GM23248 (cell line): ENCODE measurements at regions not wholly inside any gene's neighbourhood (a gene's known extent, or its start where the extent isn't known, plus 50 kb on each side); places are given as distances from the start of the nearest gene placed in this dataset.

ENCODE experiments used
- DNase-seq: peaks from one replicate; pipeline ENCODE4 v3.0.0-alpha.2; 2015
- H2AFZ ChIP-seq: fragments of 200-600 bp; sonication (generic); 2 replicates; pipeline ENCODE4 v1.6.1; 2016; ENCODE audit warnings: antibody characterized with exemption
- H3F3A ChIP-seq: fragments of 200-600 bp; sonication (generic); 2 replicates; pipeline ENCODE4 v1.6.1; 2016; ENCODE audit warnings: mild to moderate bottlenecking, antibody characterized with exemption, mixed run types; ENCODE audit not compliant: insufficient read depth
- H3K27ac ChIP-seq: fragments of 200-600 bp; sonication (generic); 2 replicates; pipeline ENCODE4 v1.5.1; 2016; ENCODE audit warnings: mild to moderate bottlenecking
- H3K27me3 ChIP-seq: fragments of 200-600 bp; sonication (generic); replicated peaks from 2 replicates; pipeline ENCODE4 v1.6.1; 2016; ENCODE audit warnings: mild to moderate bottlenecking; ENCODE audit not compliant: insufficient read depth
- H3K36me3 ChIP-seq: fragments of 200-600 bp; sonication (generic); 2 replicates; pipeline ENCODE4 v1.6.1; 2016; ENCODE audit warnings: low read depth, mild to moderate bottlenecking
- H3K4me1 ChIP-seq: fragments of 200-600 bp; sonication (generic); 2 replicates; pipeline ENCODE4 v1.6.1; 2016; ENCODE audit warnings: mild to moderate bottlenecking; ENCODE audit not compliant: insufficient read depth
- H3K4me2 ChIP-seq: fragments of 200-600 bp; sonication (generic); one replicate; pipeline ENCODE4 v1.6.1; 2016; ENCODE audit warnings: mild to moderate bottlenecking; ENCODE audit not compliant: unreplicated experiment
- H3K4me3 ChIP-seq: fragments of 200-600 bp; sonication (generic); 2 replicates; pipeline ENCODE4 v1.5.1; 2016; ENCODE audit warnings: mild to moderate bottlenecking
- H3K79me2 ChIP-seq: fragments of 200-600 bp; sonication (generic); 2 replicates; pipeline ENCODE4 v1.6.1; 2016; ENCODE audit warnings: mild to moderate bottlenecking; ENCODE audit not compliant: insufficient read depth
- H3K9ac ChIP-seq: fragments of 200-600 bp; sonication (generic); 2 replicates; pipeline ENCODE4 v1.6.1; 2016; ENCODE audit warnings: mild to moderate bottlenecking
- H3K9me2 ChIP-seq: fragments of 200-600 bp; sonication (generic); 2 replicates; pipeline ENCODE4 v1.6.1; 2016; ENCODE audit warnings: mixed run types, mild to moderate bottlenecking, moderate library complexity; ENCODE audit not compliant: insufficient read depth
- H3K9me3 ChIP-seq: fragments of 200-600 bp; sonication (generic); one replicate; pipeline ENCODE4 v1.6.1; 2017; ENCODE audit warnings: low read depth
- H4K20me1 ChIP-seq: fragments of 200-600 bp; sonication (generic); 2 replicates; pipeline ENCODE4 v1.6.0; 2016; ENCODE audit not compliant: insufficient read depth
- EZH2 ChIP-seq: fragments of 200-600 bp; sonication (generic); IDR thresholded peaks from 2 replicates; pipeline ENCODE4 v1.6.1; 2018; ENCODE audit warnings: antibody characterized with exemption, mild to moderate bottlenecking; ENCODE audit not compliant: insufficient read depth, poor library complexity, severe bottlenecking
- EZH2phosphoT487 ChIP-seq: fragments of 200-600 bp; sonication (generic); IDR thresholded peaks from 2 replicates; pipeline ENCODE4 v1.6.1; 2018; ENCODE audit warnings: antibody characterized with exemption, moderate library complexity, mild to moderate bottlenecking, low read depth; ENCODE audit not compliant: insufficient read depth
- WGBS, 2 experiments: methylation state at CpG; one replicate each; pipeline ENCODE4 v1.1.6; 2015 to 2017; ENCODE audit warnings: low lambda C conversion rate in 2 of 2, low coverage in 1 of 2; ENCODE audit errors: missing lambda C conversion rate in 2 of 2; 5-methylcytosine and 5-hydroxymethylcytosine counted together
- in situ Hi-C: fragments of 300-500 bp; cut with MboI; formaldehyde crosslinking; loops from 2 replicates; pipeline ENCODE4 v1.15.0; 2020

GRCh38 chr13:61954092-61954491, 538.4 kb upstream of the PCDH20 start:
- Histone ChIP-seq H3K27ac (no peak overlapping the region), H3K36me3 (no peaks in the 10 kb centered on the region), H3K4me2 (no peak overlapping the region), H2AFZ (no peak overlapping the region), H3K9ac (no peak overlapping the region), H3K27me3 (no peaks in the 10 kb centered on the region), H3K4me1 (no peaks in the 10 kb centered on the region), H3K79me2 (no peaks in the 10 kb centered on the region), H3K4me3 (no peak overlapping the region), H3F3A (no peaks in the 10 kb centered on the region), H3K9me2 (no peaks in the 10 kb centered on the region), H4K20me1 (no peaks in the 10 kb centered on the region), H3K9me3 (no peaks in the 10 kb centered on the region)
- TF ChIP-seq EZH2 = no peak
- no peak for TF ChIP-seq EZH2phosphoT487
- in situ Hi-C loops = no loop called here
- DNase-seq = peak; percentile 1
- WGBS, 2 experiments = 2 to 3% methylated on average over 3 of the region's 3 CpGs

- Histone ChIP-seq H3K27me3 (no peaks in the 10 kb centered on the region), H3K4me1 (no peaks in the 10 kb centered on the region), H3K9me2 (no peaks in the 10 kb centered on the region), H3K79me2 (no peaks in the 10 kb centered on the region), H3K9me3 (no peaks in the 10 kb centered on the region), H3K27ac (no peak overlapping the region), H3K4me2 (no peak overlapping the region), H2AFZ (no peak overlapping the region), H3K4me3 (no peak overlapping the region), H4K20me1 (no peaks in the 10 kb centered on the region), H3F3A (no peaks in the 10 kb centered on the region), H3K36me3 (no peaks in the 10 kb centered on the region), H3K9ac (no peak overlapping the region)
- no peak for DNase-seq
- no peak for TF ChIP-seq EZH2
- TF ChIP-seq EZH2phosphoT487 = no peak
- 37 to 51% methylated on average over 8 of the region's 8 CpGs for WGBS, 2 experiments
- in situ Hi-C loops = no loop called here
Observed at GRCh38 chr13:61950828-61951227, 535.2 kb upstream of the PCDH20 start.

- Histone ChIP-seq H3K9me2 (no peaks in the 10 kb centered on the region), H3K4me1 (no peaks in the 10 kb centered on the region), H3K79me2 (no peaks in the 10 kb centered on the region), H2AFZ (no peak overlapping the region), H3K36me3 (no peaks in the 10 kb centered on the region), H3K9me3 (no peaks in the 10 kb centered on the region), H3K27ac (no peak overlapping the region), H3K4me2 (no peak overlapping the region), H4K20me1 (no peaks in the 10 kb centered on the region), H3K4me3 (no peak overlapping the region), H3K27me3 (no peaks in the 10 kb centered on the region), H3K9ac (no peak overlapping the region), H3F3A (no peaks in the 10 kb centered on the region)
- in situ Hi-C loops = no loop called here
- WGBS, 2 experiments = 64% methylated on average over 7 of the region's 7 CpGs
- TF ChIP-seq EZH2 (no peak), EZH2phosphoT487 (no peak)
- DNase-seq = no peak
Observed at GRCh38 chr13:61944329-61944929, 528.8 kb upstream of the PCDH20 start.

- Histone ChIP-seq H3K27ac (no peak overlapping the region), H3K9me2 (no peaks in the 10 kb centered on the region), H3K36me3 (no peaks in the 10 kb centered on the region), H3K79me2 (no peaks in the 10 kb centered on the region), H3F3A (no peaks in the 10 kb centered on the region), H2AFZ (no peak overlapping the region), H3K4me2 (no peak overlapping the region), H4K20me1 (no peaks in the 10 kb centered on the region), H3K4me1 (no peaks in the 10 kb centered on the region), H3K9me3 (no peaks in the 10 kb centered on the region), H3K27me3 (no peaks in the 10 kb centered on the region), H3K4me3 (no peak overlapping the region), H3K9ac (no peak overlapping the region)
- no peak for DNase-seq
- TF ChIP-seq EZH2phosphoT487 = no peak
- WGBS, 2 experiments = 44 to 50% methylated on average over 1 of the region's 1 CpG
- in situ Hi-C loops = no loop called here
Observed at GRCh38 chr13:61935710-61936109, 520.1 kb upstream of the PCDH20 start.

GRCh38 chr13:61927648-61928047, 512.0 kb upstream of the PCDH20 start:
- DNase-seq = no peak
- H3K4me2 ChIP-seq = no peak overlapping the region
- H4K20me1 ChIP-seq = no peaks in the 10 kb centered on the region
- no peaks in the 10 kb centered on the region for H3K9me3 ChIP-seq
- no peaks in the 10 kb centered on the region for H3K79me2 ChIP-seq
- no peaks in the 10 kb centered on the region for H3K4me1 ChIP-seq
- 59 to 64% methylated on average over 1 of the region's 1 CpG for WGBS, 2 experiments
- H3K4me3 ChIP-seq = no peak overlapping the region
- H3K9me2 ChIP-seq = no peaks in the 10 kb centered on the region
- no peaks in the 10 kb centered on the region for H3K27me3 ChIP-seq
- in situ Hi-C loops = no loop called here
- no peaks in the 10 kb centered on the region for H3K36me3 ChIP-seq
- no peak overlapping the region for H2AFZ ChIP-seq
- no peak for TF ChIP-seq EZH2
- no peak for TF ChIP-seq EZH2phosphoT487
- H3F3A ChIP-seq = no peaks in the 10 kb centered on the region
- no peak overlapping the region for H3K9ac ChIP-seq
- no peak overlapping the region for H3K27ac ChIP-seq
